GM13977 (cell line): ENCODE measurements at regions not wholly inside any gene's neighbourhood (a gene's known extent, or its start where the extent isn't known, plus 50 kb on each side); places are given as distances from the start of the nearest gene placed in this dataset.

ENCODE experiments used
- DNase-seq: peaks from one replicate; pipeline ENCODE4 v3.0.0; 2012; ENCODE audit warnings: low spot score
- in situ Hi-C: fragments of 300-500 bp; cut with MboI; formaldehyde crosslinking; loops from one replicate; pipeline ENCODE4 v1.12.0; 2022; ENCODE audit warnings: low sequenced_read_pairs, low pct_unique_long_range_greater_than_20kb, mixed read lengths, inconsistent platforms; ENCODE audit not compliant: unreplicated experiment
- TF ChIP-seq, protein P1 (sequence below): IDR thresholded peaks from 2 replicates; pipeline ENCODE4 v1.5.1; 2012; ENCODE audit warnings: mild to moderate bottlenecking, control low read depth; ENCODE audit not compliant: insufficient read depth; ENCODE audit errors: extremely low read depth, missing control alignments

DNA sequence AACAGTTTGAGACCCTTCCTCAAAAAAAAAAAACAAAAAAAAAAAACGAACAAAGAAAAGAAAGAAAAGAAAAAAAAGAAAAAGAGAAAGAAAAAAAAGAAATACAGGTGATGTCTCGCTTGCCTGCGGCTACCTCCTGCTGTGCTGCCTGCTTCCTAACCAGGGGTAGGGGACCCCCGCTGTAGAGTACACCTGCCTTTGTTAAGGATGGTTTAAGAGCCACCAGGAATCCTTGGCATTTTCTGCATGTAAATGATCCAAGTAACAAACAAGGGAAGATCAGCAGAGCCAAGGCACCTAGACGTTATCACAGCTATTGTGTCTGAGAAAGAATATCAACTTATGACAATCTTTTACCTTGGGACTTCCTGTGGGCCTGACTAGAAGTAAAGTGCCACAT lies 856.8 kb upstream of the GCFC2 start:
- TF ChIP-seq, protein P1, sequence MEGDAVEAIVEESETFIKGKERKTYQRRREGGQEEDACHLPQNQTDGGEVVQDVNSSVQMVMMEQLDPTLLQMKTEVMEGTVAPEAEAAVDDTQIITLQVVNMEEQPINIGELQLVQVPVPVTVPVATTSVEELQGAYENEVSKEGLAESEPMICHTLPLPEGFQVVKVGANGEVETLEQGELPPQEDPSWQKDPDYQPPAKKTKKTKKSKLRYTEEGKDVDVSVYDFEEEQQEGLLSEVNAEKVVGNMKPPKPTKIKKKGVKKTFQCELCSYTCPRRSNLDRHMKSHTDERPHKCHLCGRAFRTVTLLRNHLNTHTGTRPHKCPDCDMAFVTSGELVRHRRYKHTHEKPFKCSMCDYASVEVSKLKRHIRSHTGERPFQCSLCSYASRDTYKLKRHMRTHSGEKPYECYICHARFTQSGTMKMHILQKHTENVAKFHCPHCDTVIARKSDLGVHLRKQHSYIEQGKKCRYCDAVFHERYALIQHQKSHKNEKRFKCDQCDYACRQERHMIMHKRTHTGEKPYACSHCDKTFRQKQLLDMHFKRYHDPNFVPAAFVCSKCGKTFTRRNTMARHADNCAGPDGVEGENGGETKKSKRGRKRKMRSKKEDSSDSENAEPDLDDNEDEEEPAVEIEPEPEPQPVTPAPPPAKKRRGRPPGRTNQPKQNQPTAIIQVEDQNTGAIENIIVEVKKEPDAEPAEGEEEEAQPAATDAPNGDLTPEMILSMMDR, result no peak
- DNase-seq, result no peak
- in situ Hi-C loops, result no loop called here

DNA sequence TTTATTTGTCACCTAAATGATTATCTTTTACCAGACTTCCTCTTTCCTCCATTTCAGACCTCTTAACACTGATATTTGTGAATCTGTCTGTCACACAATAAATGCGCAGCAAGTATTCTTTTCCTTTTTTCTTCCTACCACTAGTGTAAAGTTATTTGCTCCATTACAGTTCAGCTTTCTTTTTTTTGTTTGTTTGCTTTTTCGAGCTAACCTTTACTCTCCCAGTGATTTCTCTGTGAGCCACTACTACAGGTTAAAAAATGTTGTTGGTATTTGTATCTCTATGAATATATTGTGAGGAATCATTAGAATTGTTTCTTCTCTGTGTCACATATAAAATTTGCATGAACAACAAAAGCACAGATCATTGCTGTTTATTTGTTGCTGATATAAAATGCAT lies 854.0 kb upstream of the GCFC2 start:
- in situ Hi-C loops, result no loop called here
- TF ChIP-seq, protein P1, result no peak
- DNase-seq, result no peak

DNA sequence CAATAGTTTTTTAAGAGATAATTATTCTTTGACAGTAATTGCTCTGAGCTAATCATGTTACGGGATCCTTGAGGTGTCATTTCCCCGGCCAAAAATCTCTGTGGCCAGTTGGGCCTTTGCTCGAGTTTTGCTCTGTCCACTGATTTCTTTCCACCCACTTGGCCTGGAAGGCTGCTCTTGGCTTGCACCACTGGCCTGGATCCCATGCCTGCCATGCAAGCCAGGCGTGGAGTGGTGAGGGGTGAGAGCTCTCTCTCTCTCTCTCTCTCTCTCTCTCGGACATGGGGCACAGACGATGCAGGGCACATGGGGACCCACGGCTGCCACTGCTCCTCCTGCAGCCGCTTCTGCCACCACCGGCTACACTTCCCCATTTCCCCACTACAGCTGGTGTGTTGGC lies 853.0 kb upstream of the GCFC2 start:
- TF ChIP-seq, protein P1, result no peak
- DNase-seq, result no peak
- in situ Hi-C loops, result no loop called here

DNA sequence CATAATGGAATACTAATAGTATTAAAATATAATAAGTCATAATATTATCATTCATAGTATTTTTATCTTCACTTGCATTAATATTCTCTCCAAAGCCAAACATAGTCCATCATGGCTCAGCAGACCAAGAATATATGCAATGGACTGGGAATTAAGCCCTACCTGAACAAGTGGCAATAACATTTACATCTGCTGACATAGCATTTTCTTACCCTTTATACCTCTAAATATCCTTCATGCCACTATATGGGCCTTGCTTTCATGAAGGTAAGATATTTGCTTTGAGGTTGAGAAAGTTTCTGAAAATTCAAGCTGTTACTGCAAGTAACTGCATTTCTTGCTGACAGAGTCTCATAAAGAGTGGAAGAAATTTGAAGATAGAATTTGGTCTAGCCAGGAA lies 847.4 kb upstream of the GCFC2 start:
- no peak for DNase-seq
- TF ChIP-seq, protein P1, result no peak
- in situ Hi-C loops, result no loop called here

DNA sequence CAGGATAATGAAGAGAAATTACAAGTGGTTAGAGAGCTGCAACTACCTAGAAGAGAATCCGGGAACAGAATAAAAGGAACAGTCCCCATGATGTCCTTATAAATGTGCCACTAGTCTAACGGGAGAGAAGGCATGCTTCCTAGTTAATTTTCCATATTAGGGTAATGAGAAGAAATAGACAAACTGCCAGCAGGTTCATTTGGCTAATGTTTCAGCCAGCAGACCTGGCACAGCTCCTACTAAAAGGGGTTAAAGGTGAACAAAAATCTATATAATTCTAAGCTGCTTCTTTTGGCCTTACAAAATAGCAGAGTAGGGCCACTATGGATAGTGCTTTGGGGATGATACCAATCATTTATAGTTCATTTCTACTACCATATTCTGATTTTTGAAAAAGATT lies 845.3 kb upstream of the GCFC2 start:
- TF ChIP-seq, protein P1, result no peak
- DNase-seq, result no peak
- in situ Hi-C loops, result no loop called here

DNA sequence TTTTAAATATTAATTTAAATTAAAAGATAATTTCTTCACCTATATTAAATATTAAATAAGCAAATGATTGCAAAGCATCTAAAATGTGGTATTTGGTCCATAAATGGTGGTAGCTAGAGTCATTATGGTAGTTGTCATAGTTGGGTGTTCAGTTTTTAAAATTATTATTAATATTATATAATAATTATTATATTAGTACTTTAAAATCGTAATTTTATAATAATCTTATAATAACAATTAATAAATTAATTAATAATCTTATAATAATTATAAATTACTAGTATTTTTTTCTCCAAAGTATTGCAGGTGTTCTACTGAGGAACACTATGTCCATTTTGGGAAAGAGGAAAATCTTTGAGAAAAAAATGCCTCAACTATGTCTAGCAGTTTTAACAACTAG lies 835.5 kb upstream of the GCFC2 start:
- in situ Hi-C loops, result no loop called here
- no peak for DNase-seq
- TF ChIP-seq, protein P1, result no peak

DNA sequence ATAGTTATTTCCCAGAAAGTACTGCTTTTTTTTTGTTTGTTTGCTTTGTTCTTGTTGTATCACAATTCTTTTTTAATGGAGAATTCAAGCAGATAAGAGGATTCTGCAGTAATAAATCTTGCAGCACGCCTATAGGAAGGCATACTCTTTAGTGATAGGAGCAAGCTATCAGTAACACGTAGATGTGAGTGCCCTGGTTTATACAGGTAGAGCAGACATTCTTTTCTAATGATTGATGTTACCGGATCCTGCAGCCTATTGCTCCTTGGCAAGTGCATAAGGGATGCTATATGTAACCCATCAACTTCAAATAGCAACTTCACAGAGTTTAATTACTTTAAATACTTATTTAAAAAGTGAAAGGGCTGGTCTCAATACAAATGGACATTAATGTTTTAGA lies 834.2 kb upstream of the GCFC2 start:
- no peak for DNase-seq
- TF ChIP-seq, protein P1, result no peak
- in situ Hi-C loops, result no loop called here
